ENCODE measurements at regions not wholly inside any gene's neighbourhood (a gene's known extent, or its start where the extent isn't known, plus 50 kb on each side); places are given as distances from the start of the nearest gene placed in this dataset.
A peak's percentile ranks its signal among the peaks of the same experiment; 100 is the strongest.

GRCh38 chrX:39626749-39627148 is 471.0 kb downstream of the BCOR start:
- no peak overlapping the region for H3K4me3 ChIP-seq (ENCODE audit: low read depth, low read length)
- TF ChIP-seq CTCF (IDR thresholded peaks at IDR 0.05; ENCODE audit: low read depth, low read length), result no peak
- in situ Hi-C loops (cut with HindIII; ENCODE audit: low sequenced_read_pairs), result no loop called here
- no peak for DNase-seq (ENCODE audit: low read depth, low spot score)

- TF ChIP-seq CTCF (IDR thresholded peaks at IDR 0.05; ENCODE audit: low read depth, low read length), result no peak
- H3K4me3 ChIP-seq (ENCODE audit: low read depth, low read length), result no peak overlapping the region
- in situ Hi-C loops (cut with HindIII; ENCODE audit: low sequenced_read_pairs), result no loop called here
- DNase-seq (ENCODE audit: low read depth, low spot score), result no peak
Observed at GRCh38 chrX:39627257-39627656, 470.5 kb downstream of the BCOR start.

- in situ Hi-C loops (cut with HindIII; ENCODE audit: low sequenced_read_pairs), result no loop called here
- no peak overlapping the region for H3K4me3 ChIP-seq (ENCODE audit: low read depth, low read length)
- no peak for TF ChIP-seq CTCF (IDR thresholded peaks at IDR 0.05; ENCODE audit: low read depth, low read length)
- DNase-seq (ENCODE audit: low read depth, low spot score), result no peak
Observed at GRCh38 chrX:39629001-39629400, 468.8 kb downstream of the BCOR start.

GRCh38 chrX:39630344-39630743 is 467.4 kb downstream of the BCOR start:
- H3K4me3 ChIP-seq (ENCODE audit: low read depth, low read length), result no peak overlapping the region
- in situ Hi-C loops (cut with HindIII; ENCODE audit: low sequenced_read_pairs), result no loop called here
- TF ChIP-seq CTCF (IDR thresholded peaks at IDR 0.05; ENCODE audit: low read depth, low read length), result no peak
- no peak for DNase-seq (ENCODE audit: low read depth, low spot score)

- H3K4me3 ChIP-seq (ENCODE audit: low read depth, low read length), result no peak overlapping the region
- TF ChIP-seq CTCF (IDR thresholded peaks at IDR 0.05; ENCODE audit: low read depth, low read length), result no peak
- in situ Hi-C loops (cut with HindIII; ENCODE audit: low sequenced_read_pairs), result no loop called here
- DNase-seq (ENCODE audit: low read depth, low spot score), result no peak
Observed at GRCh38 chrX:39631276-39632229, 466.2 kb downstream of the BCOR start.

GRCh38 chrX:39633293-39633692 is 464.5 kb downstream of the BCOR start:
- no peak for TF ChIP-seq CTCF (IDR thresholded peaks at IDR 0.05; ENCODE audit: low read depth, low read length)
- in situ Hi-C loops (cut with HindIII; ENCODE audit: low sequenced_read_pairs), result no loop called here
- no peak overlapping the region for H3K4me3 ChIP-seq (ENCODE audit: low read depth, low read length)
- DNase-seq (ENCODE audit: low read depth, low spot score), result peak; percentile 28
